HL-60/S4 treated with retinoic acid at 250 ng/mL for 4 days and 3 days (cell line): ENCODE measurements at regions not wholly inside any gene's neighbourhood (a gene's known extent, or its start where the extent isn't known, plus 50 kb on each side); places are given as distances from the start of the nearest gene placed in this dataset.
"Not testable (repeated sequence)": the region's sequence is repeated elsewhere in the genome, so short reads cannot be mapped to it uniquely, and the experiment has no call there.

ENCODE experiments used
- in situ Hi-C: fragments of 300-500 bp; cut with MboI; formaldehyde crosslinking; loops from 2 replicates; pipeline ENCODE4 v1.7.0; 2022; ENCODE audit warnings: low sequenced_read_pairs

- in situ Hi-C loops, result not testable (repeated sequence)
These were observed 355.2 kb downstream of the NDFIP2 start for GRCh38 chr13:79836121-79836520.

GRCh38 chr13:79834876-79835275 is 353.9 kb downstream of the NDFIP2 start:
- in situ Hi-C loops, result no loop called here

GRCh38 chr13:79833991-79834390 is 353.0 kb downstream of the NDFIP2 start:
- in situ Hi-C loops, result no loop called here

- in situ Hi-C loops, result no loop called here
These were observed 350.6 kb downstream of the NDFIP2 start for GRCh38 chr13:79831556-79831955.

GRCh38 chr13:79830945-79831344 is 350.0 kb downstream of the NDFIP2 start:
- in situ Hi-C loops, result no loop called here

GRCh38 chr13:79830426-79830825 is 349.5 kb downstream of the NDFIP2 start:
- in situ Hi-C loops, result no loop called here

- in situ Hi-C loops, result no loop called here
These were observed 348.9 kb downstream of the NDFIP2 start for GRCh38 chr13:79829880-79830279.

- in situ Hi-C loops, result no loop called here
These were observed 345.0 kb downstream of the NDFIP2 start for GRCh38 chr13:79825959-79826358.

- in situ Hi-C loops, result no loop called here
These were observed 334.1 kb downstream of the NDFIP2 start for GRCh38 chr13:79815041-79815440.

GRCh38 chr13:79812070-79812850 is 331.3 kb downstream of the NDFIP2 start:
- in situ Hi-C loops, result no loop called here

GRCh38 chr13:79811170-79811569 is 330.2 kb downstream of the NDFIP2 start:
- in situ Hi-C loops, result no loop called here

GRCh38 chr13:79810669-79811068 is 329.7 kb downstream of the NDFIP2 start:
- in situ Hi-C loops, result no loop called here

- in situ Hi-C loops, result no loop called here
These were observed 329.1 kb downstream of the NDFIP2 start for GRCh38 chr13:79810018-79810417.

GRCh38 chr13:79808475-79808874 is 327.5 kb downstream of the NDFIP2 start:
- in situ Hi-C loops, result no loop called here

- in situ Hi-C loops, result no loop called here
These were observed 326.6 kb downstream of the NDFIP2 start for GRCh38 chr13:79807554-79807953.

GRCh38 chr13:79806821-79807220 is 325.9 kb downstream of the NDFIP2 start:
- in situ Hi-C loops, result no loop called here

- in situ Hi-C loops, result no loop called here
These were observed 324.4 kb downstream of the NDFIP2 start for GRCh38 chr13:79805317-79805716.

- in situ Hi-C loops, result no loop called here
These were observed 323.0 kb downstream of the NDFIP2 start for GRCh38 chr13:79803989-79804388.

GRCh38 chr13:79803296-79803695 is 322.3 kb downstream of the NDFIP2 start:
- in situ Hi-C loops, result no loop called here

GRCh38 chr13:79802389-79803085 is 321.6 kb downstream of the NDFIP2 start:
- in situ Hi-C loops, result no loop called here

GRCh38 chr13:79799059-79799867 is 318.3 kb downstream of the NDFIP2 start:
- in situ Hi-C loops, result no loop called here

- in situ Hi-C loops, result no loop called here
These were observed 315.2 kb downstream of the NDFIP2 start for GRCh38 chr13:79796136-79796535.
